SK-N-SH (cell line): ENCODE measurements at regions not wholly inside any gene's neighbourhood (a gene's known extent, or its start where the extent isn't known, plus 50 kb on each side); places are given as distances from the start of the nearest gene placed in this dataset.

ENCODE experiments used
- CTCF ChIA-PET: fragments of 300-600, 350-600 bp; formaldehyde crosslinking; extraction: SDS; loops from one replicate; lab custom pipeline; 2021; lab: Yijun Ruan, JAX
- POLR2A ChIA-PET: fragments of 350-600 bp; sonication (Branson Sonifier 250); formaldehyde crosslinking; extraction: SDS; loops from one replicate; lab custom pipeline; 2020; ENCODE audit warnings: antibody characterized with exemption, inconsistent platforms; lab: Yijun Ruan, JAX
- DNase-seq: peaks from one replicate; pipeline ENCODE4 v3.0.0; 2012
- H2AFZ ChIP-seq: fragments of 200-600 bp; sonication (generic); 2 replicates; pipeline ENCODE4 v1.8.1; 2016; ENCODE audit warnings: antibody characterized with exemption, mild to moderate bottlenecking, low read depth
- H3F3A ChIP-seq: fragments of 200-600 bp; sonication (generic); replicated peaks from 2 replicates; pipeline ENCODE3; 2016; ENCODE audit warnings: antibody characterized with exemption, mild to moderate bottlenecking; ENCODE audit not compliant: insufficient read depth
- H3K27ac ChIP-seq, 2 experiments: fragments of 200-500 bp in 1 of 2; fragments of 200-600 bp in 1 of 2; sonication (Bioruptor generic) in 1 of 2; sonication (generic), shearing (Covaris generic) in 1 of 2; 2 replicates each; pipeline versions ENCODE4 v1.5.1 to v1.6.1; 2014 to 2016; ENCODE audit warnings: low read depth in 2 of 2, inconsistent platforms in 1 of 2, low read length in 1 of 2, mild to moderate bottlenecking in 1 of 2, mixed read lengths in 1 of 2
- H3K27me3 ChIP-seq: fragments of 200-600 bp; sonication (generic), shearing (Covaris generic); 2 replicates; pipeline ENCODE4 v1.6.1; 2016; ENCODE audit warnings: mixed run types; ENCODE audit not compliant: insufficient read depth
- H3K36me3 ChIP-seq, 2 experiments: fragments of 200-500 bp in 1 of 2; fragments of 200-600 bp in 1 of 2; sonication (Bioruptor generic) in 1 of 2; sonication (generic) in 1 of 2; replicated peaks in 1 of 2; 2 replicates each; pipeline versions ENCODE3 to v1.5.1; 2014 to 2016; ENCODE audit warnings: low read length in 1 of 2, mild to moderate bottlenecking in 1 of 2; ENCODE audit not compliant: insufficient read depth in 2 of 2, control insufficient read depth in 1 of 2
- H3K4me1 ChIP-seq, 2 experiments: fragments of 200-500 bp in 1 of 2; fragments of 200-600 bp in 1 of 2; sonication (Bioruptor generic) in 1 of 2; sonication (generic), shearing (Covaris generic) in 1 of 2; 2 replicates each; pipeline versions ENCODE4 v1.5.1 to v1.6.1; 2014 to 2016; ENCODE audit warnings: low read depth in 1 of 2, low read length in 1 of 2, mixed run types in 1 of 2; ENCODE audit not compliant: insufficient read depth in 2 of 2, control insufficient read depth in 1 of 2
- H3K4me2 ChIP-seq: fragments of 200-600 bp; sonication (generic), shearing (Covaris generic); 2 replicates; pipeline ENCODE4 v1.6.1; 2017; ENCODE audit warnings: mixed run types
- H3K4me3 ChIP-seq, 2 experiments: fragments of 200-500 bp in 1 of 2; fragments of 200-600 bp in 1 of 2; sonication (Bioruptor generic) in 1 of 2; sonication (generic), shearing (Covaris generic) in 1 of 2; 2 replicates each; pipeline versions ENCODE4 v1.5.1 to v1.8.1; 2014 to 2016; ENCODE audit warnings: low read depth in 2 of 2, inconsistent platforms in 1 of 2, low read length in 1 of 2, mild to moderate bottlenecking in 1 of 2, mixed read lengths in 1 of 2, moderate library complexity in 1 of 2
- H3K79me2 ChIP-seq: fragments of 200-600 bp; sonication (generic); 2 replicates; pipeline ENCODE4 v1.8.1; 2017; ENCODE audit warnings: mild to moderate bottlenecking; ENCODE audit not compliant: insufficient read depth
- H3K9ac ChIP-seq: fragments of 200-600 bp; sonication (generic); 2 replicates; pipeline ENCODE4 v1.6.1; 2017; ENCODE audit warnings: mixed run types
- H3K9me2 ChIP-seq: fragments of 200-600 bp; sonication (generic); 2 replicates; pipeline ENCODE4 v1.6.1; 2017; ENCODE audit warnings: mixed run types
- H3K9me3 ChIP-seq: fragments of 200-600 bp; sonication (generic); 2 replicates; pipeline ENCODE4 v1.6.1; 2017; ENCODE audit warnings: mixed run types, mild to moderate bottlenecking, moderate library complexity
- H4K20me1 ChIP-seq: fragments of 200-600 bp; sonication (generic); 2 replicates; pipeline ENCODE4 v1.6.1; 2017; ENCODE audit warnings: mild to moderate bottlenecking, mixed run types; ENCODE audit not compliant: insufficient read depth
- CHD2 ChIP-seq: fragments of 150-350 bp; IDR thresholded peaks from 2 replicates; pipeline ENCODE4 v1.6.1; 2018; ENCODE audit warnings: low read length; ENCODE audit not compliant: partially characterized antibody
- CTCF ChIP-seq: fragments of 200-600 bp; sonication (generic); IDR thresholded peaks from 2 replicates; pipeline ENCODE4 v1.6.1; 2017; ENCODE audit warnings: antibody characterized with exemption, mild to moderate bottlenecking, moderate library complexity
- ELF1 ChIP-seq: IDR thresholded peaks from 2 replicates; pipeline ENCODE4 v1.4.0; 2012
- FOSL2 ChIP-seq: IDR thresholded peaks from 2 replicates; pipeline ENCODE4 v1.4.0; 2012; ENCODE audit warnings: low read depth, mild to moderate bottlenecking, moderate library complexity, borderline replicate concordance
- IRF3 ChIP-seq: fragments of 150-350 bp; IDR thresholded peaks from 2 replicates; pipeline ENCODE4 v1.6.1; 2016; ENCODE audit warnings: mild to moderate bottlenecking, low read depth, low read length
- JUND ChIP-seq: IDR thresholded peaks from 2 replicates; pipeline ENCODE4 v1.4.0; 2012
- MAX ChIP-seq: IDR thresholded peaks from 2 replicates; pipeline ENCODE4 v1.4.0; 2012; ENCODE audit warnings: low read depth
- MXI1 ChIP-seq: IDR thresholded peaks from 2 replicates; pipeline ENCODE4 v1.6.1; 2012; ENCODE audit warnings: mild to moderate bottlenecking, low read depth, low read length, improper control_type of control experiment
- NFIC ChIP-seq: IDR thresholded peaks from 2 replicates; pipeline ENCODE4 v1.4.0; 2012; ENCODE audit warnings: borderline replicate concordance
- NRF1 ChIP-seq: IDR thresholded peaks from 2 replicates; pipeline ENCODE4 v1.6.1; 2012; ENCODE audit warnings: low read depth, mild to moderate bottlenecking, low read length
- PBX3 ChIP-seq: IDR thresholded peaks from 2 replicates; pipeline ENCODE4; 2012
- POLR2AphosphoS5 ChIP-seq: IDR thresholded peaks from 2 replicates; pipeline ENCODE4 v1.6.1; 2012; ENCODE audit warnings: low read depth, low read length
- RXRA ChIP-seq: IDR thresholded peaks from 2 replicates; pipeline ENCODE4 v1.4.0; 2012; ENCODE audit warnings: low read depth, mild to moderate bottlenecking, borderline replicate concordance
- SIN3A ChIP-seq: IDR thresholded peaks from 2 replicates; pipeline ENCODE4 v1.6.1; 2012; ENCODE audit warnings: low read depth, mild to moderate bottlenecking, low read length, moderate library complexity, borderline replicate concordance
- TAF1 ChIP-seq: IDR thresholded peaks from 2 replicates; pipeline ENCODE4 v1.6.1; 2012; ENCODE audit warnings: low read depth, mild to moderate bottlenecking, low read length, moderate library complexity, borderline replicate concordance
- TCF12 ChIP-seq: IDR thresholded peaks from 2 replicates; pipeline ENCODE4 v1.4.0; 2012
- USF2 ChIP-seq: fragments of 150-350 bp; IDR thresholded peaks from 2 replicates; pipeline ENCODE4 v1.6.1; 2017; ENCODE audit warnings: antibody characterized with exemption, low read length, low read depth, borderline replicate concordance
- WGBS: methylation state at CpG from one replicate; pipeline ENCODE4 v1.1.6; 2017; ENCODE audit warnings: low lambda C conversion rate; 5-methylcytosine and 5-hydroxymethylcytosine counted together
- TF ChIP-seq, protein P1 (sequence below): IDR thresholded peaks from 2 replicates; pipeline ENCODE4 v1.4.0; 2012; ENCODE audit warnings: low read depth, borderline replicate concordance

GRCh38 chr14:34179727-34180126 lies 228.9 kb upstream of the EGLN3 start:
- no peaks in the 10 kb centered on the region for H3K36me3 ChIP-seq
- H3K27me3 ChIP-seq = peaks cover 5% of the 10 kb centered on the region; the same call in 1 of the 2 replicates
- no peak for DNase-seq
- H2AFZ ChIP-seq = no peak overlapping the region
- no peaks in the 10 kb centered on the region for H3K9me3 ChIP-seq
- CTCF ChIA-PET = no interaction called here
- no peaks in the 10 kb centered on the region for H3K79me2 ChIP-seq
- 75% methylated on average over 1 of the region's 1 CpG for WGBS
- peaks cover 0 to 2% of the 10 kb centered on the region in 2 experiments; a peak in 1 of 4 replicates for H3K4me1 ChIP-seq
- no peak overlapping the region for H3K27ac ChIP-seq
- H3K4me3 ChIP-seq = no peak overlapping the region
- H3K4me2 ChIP-seq = no peak overlapping the region
- H3K9me2 ChIP-seq = no peaks in the 10 kb centered on the region
- no peak overlapping the region for H3K9ac ChIP-seq
- POLR2A ChIA-PET = no interaction called here
- TF ChIP-seq PBX3 = no peak
- no peak for TF ChIP-seq MAX
- TF ChIP-seq SIN3A = no peak
- no peak for TF ChIP-seq FOSL2
- TF ChIP-seq, protein P1, sequence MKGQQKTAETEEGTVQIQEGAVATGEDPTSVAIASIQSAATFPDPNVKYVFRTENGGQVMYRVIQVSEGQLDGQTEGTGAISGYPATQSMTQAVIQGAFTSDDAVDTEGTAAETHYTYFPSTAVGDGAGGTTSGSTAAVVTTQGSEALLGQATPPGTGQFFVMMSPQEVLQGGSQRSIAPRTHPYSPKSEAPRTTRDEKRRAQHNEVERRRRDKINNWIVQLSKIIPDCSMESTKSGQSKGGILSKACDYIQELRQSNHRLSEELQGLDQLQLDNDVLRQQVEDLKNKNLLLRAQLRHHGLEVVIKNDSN = no peak
- TF ChIP-seq IRF3 = no peak
- no peak for TF ChIP-seq CHD2
- TF ChIP-seq MXI1 = no peak
- TF ChIP-seq NRF1 = no peak
- TF ChIP-seq TAF1 = no peak
- no peak for TF ChIP-seq POLR2AphosphoS5
- no peak for TF ChIP-seq USF2
- TF ChIP-seq RXRA = no peak
- TF ChIP-seq ELF1 = no peak
- TF ChIP-seq JUND = no peak
- no peak for TF ChIP-seq TCF12
- H3F3A ChIP-seq = no peaks in the 10 kb centered on the region
- no peaks in the 10 kb centered on the region for H4K20me1 ChIP-seq

GRCh38 chr14:34177466-34177865 lies 226.6 kb upstream of the EGLN3 start:
- H3K9me3 ChIP-seq = no peaks in the 10 kb centered on the region
- H3K4me2 ChIP-seq = no peak overlapping the region
- peaks cover 0 to 2% of the 10 kb centered on the region in 2 experiments; a peak in 1 of 4 replicates for H3K4me1 ChIP-seq
- no peaks in the 10 kb centered on the region for H4K20me1 ChIP-seq
- H3K9me2 ChIP-seq = no peaks in the 10 kb centered on the region
- H2AFZ ChIP-seq = no peak overlapping the region
- 0 out of 2 replicates have a peak, but pooled peaks cover 3% of the 10 kb centered on the region for H3K27me3 ChIP-seq
- no peak overlapping the region for H3K27ac ChIP-seq
- ChIA-PET POLR2A (no interaction called here), CTCF (no interaction called here)
- no peaks in the 10 kb centered on the region for H3F3A ChIP-seq
- no peak for DNase-seq
- H3K4me3 ChIP-seq = no peak overlapping the region
- H3K36me3 ChIP-seq = no peaks in the 10 kb centered on the region
- H3K79me2 ChIP-seq = no peaks in the 10 kb centered on the region
- WGBS = 46% methylated on average over 2 of the region's 2 CpGs
- H3K9ac ChIP-seq = no peak overlapping the region
- TF ChIP-seq NFIC (no peak), NRF1 (no peak), MAX (no peak), PBX3 (no peak), RXRA (no peak), TAF1 (no peak), POLR2AphosphoS5 (no peak), MXI1 (no peak), TCF12 (no peak), IRF3 (no peak), CTCF (no peak), ELF1 (no peak)
